Mesothelial cell of epicardium (in vitro differentiated cells): ENCODE measurements at regions not wholly inside any gene's neighbourhood (a gene's known extent, or its start where the extent isn't known, plus 50 kb on each side); places are given as distances from the start of the nearest gene placed in this dataset.

ENCODE experiments used
- DNase-seq, 2 experiments: peaks; one replicate each; pipeline ENCODE4 v3.0.0; 2021; ENCODE audit warnings: low spot score in 2 of 2; ENCODE audit not compliant: unreplicated experiment in 2 of 2
- H3K27ac Mint-ChIP-seq: 2 replicates; pipeline ENCODE4 v1.8.0; 2021; ENCODE audit warnings: mixed read lengths
- H3K27me3 Mint-ChIP-seq: 2 replicates; pipeline ENCODE4 v1.8.0; 2021; ENCODE audit warnings: low read depth, mixed read lengths
- H3K36me3 Mint-ChIP-seq: 2 replicates; pipeline ENCODE4 v1.8.0; 2021; ENCODE audit warnings: mixed read lengths
- H3K4me1 Mint-ChIP-seq: 2 replicates; pipeline ENCODE4 v1.8.0; 2021; ENCODE audit warnings: mixed read lengths
- H3K4me3 Mint-ChIP-seq: 2 replicates; pipeline ENCODE4 v1.8.0; 2021; ENCODE audit warnings: mild to moderate bottlenecking, moderate library complexity, mixed read lengths
- H3K9me3 Mint-ChIP-seq: 2 replicates; pipeline ENCODE4 v1.8.0; 2021; ENCODE audit warnings: mixed read lengths
- TF ChIP-seq, protein P1 (sequence below): fragments of 200-600 bp; sonication (generic); IDR thresholded peaks from one replicate; pipeline ENCODE4 v1.5.0; 2021; ENCODE audit warnings: antibody characterized with exemption; ENCODE audit not compliant: unreplicated experiment

GRCh38 chr3:180330440-180330839 is 271.5 kb upstream of the TTC14 start:
- DNase-seq = no peak
- H3K27me3 Mint-ChIP-seq = no peaks in the 10 kb centered on the region
- peaks cover 4% of the 10 kb centered on the region for H3K9me3 Mint-ChIP-seq
- H3K27ac Mint-ChIP-seq = no peak overlapping the region
- no peaks in the 10 kb centered on the region for H3K4me1 Mint-ChIP-seq
- H3K36me3 Mint-ChIP-seq = no peaks in the 10 kb centered on the region
- no peak overlapping the region for H3K4me3 Mint-ChIP-seq
- TF ChIP-seq, protein P1, sequence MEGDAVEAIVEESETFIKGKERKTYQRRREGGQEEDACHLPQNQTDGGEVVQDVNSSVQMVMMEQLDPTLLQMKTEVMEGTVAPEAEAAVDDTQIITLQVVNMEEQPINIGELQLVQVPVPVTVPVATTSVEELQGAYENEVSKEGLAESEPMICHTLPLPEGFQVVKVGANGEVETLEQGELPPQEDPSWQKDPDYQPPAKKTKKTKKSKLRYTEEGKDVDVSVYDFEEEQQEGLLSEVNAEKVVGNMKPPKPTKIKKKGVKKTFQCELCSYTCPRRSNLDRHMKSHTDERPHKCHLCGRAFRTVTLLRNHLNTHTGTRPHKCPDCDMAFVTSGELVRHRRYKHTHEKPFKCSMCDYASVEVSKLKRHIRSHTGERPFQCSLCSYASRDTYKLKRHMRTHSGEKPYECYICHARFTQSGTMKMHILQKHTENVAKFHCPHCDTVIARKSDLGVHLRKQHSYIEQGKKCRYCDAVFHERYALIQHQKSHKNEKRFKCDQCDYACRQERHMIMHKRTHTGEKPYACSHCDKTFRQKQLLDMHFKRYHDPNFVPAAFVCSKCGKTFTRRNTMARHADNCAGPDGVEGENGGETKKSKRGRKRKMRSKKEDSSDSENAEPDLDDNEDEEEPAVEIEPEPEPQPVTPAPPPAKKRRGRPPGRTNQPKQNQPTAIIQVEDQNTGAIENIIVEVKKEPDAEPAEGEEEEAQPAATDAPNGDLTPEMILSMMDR = no peak

DNA sequence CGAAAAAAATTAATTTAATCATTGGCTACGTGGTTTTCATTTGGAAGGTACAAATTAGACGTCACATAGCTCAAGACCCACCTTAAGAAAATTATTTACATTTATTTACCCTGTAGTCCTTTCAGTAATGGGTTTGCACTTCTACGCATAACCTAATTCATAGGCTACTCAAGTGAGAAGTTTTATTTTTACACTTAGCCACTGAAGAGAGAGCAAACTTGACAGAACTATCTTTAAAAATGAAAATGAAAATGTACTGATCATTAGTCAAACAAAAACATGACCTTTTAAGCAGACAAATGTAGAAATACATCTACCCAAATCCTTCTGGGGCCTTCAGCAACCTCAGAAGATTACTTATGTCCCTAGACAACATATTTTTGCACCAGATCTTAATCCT is 269.4 kb upstream of the TTC14 start:
- no peak overlapping the region for H3K4me3 Mint-ChIP-seq
- peaks cover 4% of the 10 kb centered on the region for H3K9me3 Mint-ChIP-seq
- H3K27me3 Mint-ChIP-seq = no peaks in the 10 kb centered on the region
- no peak overlapping the region for H3K27ac Mint-ChIP-seq
- H3K36me3 Mint-ChIP-seq = no peaks in the 10 kb centered on the region
- no peaks in the 10 kb centered on the region for H3K4me1 Mint-ChIP-seq
- DNase-seq = no peak
- TF ChIP-seq, protein P1 = no peak

- no peak for DNase-seq
Observed at GRCh38 chr3:180335050-180335449, 266.9 kb upstream of the TTC14 start.

DNA sequence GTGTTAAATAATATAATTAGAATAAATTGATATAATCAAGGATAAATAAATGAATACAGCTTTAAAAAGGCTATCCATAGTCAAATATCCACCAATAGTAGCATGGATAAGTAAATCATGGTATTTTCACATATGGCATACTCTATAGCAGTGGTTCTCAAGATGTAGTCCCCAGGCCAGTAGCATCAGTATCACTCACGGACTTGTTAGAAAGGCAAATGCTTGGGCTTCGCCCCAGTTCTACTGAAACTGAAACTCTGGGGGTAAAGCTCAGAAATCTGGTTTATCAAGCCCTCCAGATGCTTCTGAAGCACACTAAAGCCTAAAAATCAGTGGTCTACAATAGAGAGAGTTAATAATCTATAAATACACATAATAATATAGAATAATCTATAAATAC is 261.6 kb upstream of the TTC14 start:
- TF ChIP-seq, protein P1 = no peak
- H3K27me3 Mint-ChIP-seq = no peaks in the 10 kb centered on the region
- H3K27ac Mint-ChIP-seq = no peak overlapping the region
- no peaks in the 10 kb centered on the region for H3K36me3 Mint-ChIP-seq
- no peaks in the 10 kb centered on the region for H3K4me1 Mint-ChIP-seq
- H3K9me3 Mint-ChIP-seq = no peaks in the 10 kb centered on the region
- no peak overlapping the region for H3K4me3 Mint-ChIP-seq
- DNase-seq = no peak

More at GRCh38 chr3:180335050-180335449, 266.9 kb upstream of the TTC14 start:
- Mint-ChIP-seq H3K9me3 (peaks cover 4% of the 10 kb centered on the region), H3K36me3 (no peaks in the 10 kb centered on the region), H3K4me1 (no peaks in the 10 kb centered on the region), H3K4me3 (no peak overlapping the region), H3K27ac (no peak overlapping the region), H3K27me3 (no peaks in the 10 kb centered on the region)
- TF ChIP-seq, protein P1 = no peak

DNA sequence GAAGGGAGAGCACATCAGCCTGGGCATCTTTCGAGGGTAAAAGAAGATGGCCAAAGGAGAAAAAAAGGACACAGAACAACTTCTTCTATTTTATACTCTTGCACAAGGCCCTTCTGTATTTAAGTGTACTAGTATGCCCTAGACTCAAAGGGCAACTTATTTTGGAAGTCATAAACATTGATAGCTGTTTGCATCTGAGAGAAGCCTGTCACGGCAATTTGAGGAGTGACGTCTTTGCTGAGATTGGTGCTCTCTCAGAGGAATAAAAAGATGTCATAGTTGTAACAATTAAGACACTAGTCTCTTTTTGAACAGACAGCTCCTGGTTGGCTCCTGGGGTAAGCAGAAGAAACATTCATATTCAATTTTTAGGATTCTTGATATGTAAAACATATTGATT is 260.4 kb upstream of the TTC14 start:
- TF ChIP-seq, protein P1 = no peak
- no peaks in the 10 kb centered on the region for H3K4me1 Mint-ChIP-seq
- no peak overlapping the region for H3K27ac Mint-ChIP-seq
- no peak overlapping the region for H3K4me3 Mint-ChIP-seq
- no peaks in the 10 kb centered on the region for H3K27me3 Mint-ChIP-seq
- no peaks in the 10 kb centered on the region for H3K9me3 Mint-ChIP-seq
- no peaks in the 10 kb centered on the region for H3K36me3 Mint-ChIP-seq
- DNase-seq = no peak

- Mint-ChIP-seq H3K4me3 (no peak overlapping the region), H3K27ac (no peak overlapping the region), H3K9me3 (no peaks in the 10 kb centered on the region), H3K36me3 (no peaks in the 10 kb centered on the region), H3K4me1 (no peaks in the 10 kb centered on the region), H3K27me3 (peaks cover 9% of the 10 kb centered on the region)
- DNase-seq = no peak
- TF ChIP-seq, protein P1 = no peak
Observed at GRCh38 chr3:180351601-180352000, 250.4 kb upstream of the TTC14 start.
